WTC11 (cell line): ENCODE measurements at regions not wholly inside any gene's neighbourhood (a gene's known extent, or its start where the extent isn't known, plus 50 kb on each side); places are given as distances from the start of the nearest gene placed in this dataset.

Experiments
- ATAC-seq: fragments of 200-7000 bp; cut with Tn5 transposase; 2 replicates; pipeline ENCODE4 v1.10.0; 2021; ENCODE audit warnings: mild to moderate bottlenecking, moderate library complexity
- CTCF ChIA-PET: fragments of 300-600 bp; sonication (Branson Sonifier 250); formaldehyde crosslinking; loops from one replicate; lab custom pipeline; 2021; ENCODE audit warnings: antibody characterized with exemption; lab: Charles Lee
- POLR2A ChIA-PET: fragments of 350-600 bp; sonication (Branson Sonifier 250); formaldehyde crosslinking; loops from one replicate; lab custom pipeline; 2021; ENCODE audit warnings: antibody characterized with exemption; lab: Charles Lee
- DNase-seq: peaks from one replicate; pipeline ENCODE4 v3.0.0; 2021; ENCODE audit warnings: low spot score
- H3K27ac Mint-ChIP-seq: 2 replicates; pipeline ENCODE4 v1.8.0; 2021; ENCODE audit warnings: mixed read lengths
- H3K27me3 Mint-ChIP-seq: 2 replicates; pipeline ENCODE4 v1.8.0; 2021; ENCODE audit warnings: low read depth, mild to moderate bottlenecking, moderate library complexity, mixed read lengths
- H3K36me3 Mint-ChIP-seq: 2 replicates; pipeline ENCODE4 v1.8.0; 2021; ENCODE audit warnings: mixed read lengths
- H3K4me1 Mint-ChIP-seq: 2 replicates; pipeline ENCODE4 v1.8.0; 2022; ENCODE audit warnings: mixed read lengths
- H3K4me3 Mint-ChIP-seq: 2 replicates; pipeline ENCODE4 v1.8.0; 2021; ENCODE audit warnings: mild to moderate bottlenecking, moderate library complexity, mixed read lengths
- H3K9me3 Mint-ChIP-seq: 2 replicates; pipeline ENCODE4 v1.8.0; 2021; ENCODE audit warnings: mixed read lengths
- NR2C2 ChIP-seq: sonication (generic); formaldehyde crosslinking; IDR thresholded peaks from 2 replicates; pipeline ENCODE4 v1.8.0; 2022; ENCODE audit warnings: mild to moderate bottlenecking, missing genetic modification reagents
- TCF7 ChIP-seq: sonication (generic); formaldehyde crosslinking; IDR thresholded peaks from 2 replicates; pipeline ENCODE4 v1.8.0; 2022; ENCODE audit warnings: mild to moderate bottlenecking, low read depth, missing genetic modification reagents, moderate library complexity
- ZNF281 ChIP-seq: sonication (generic); formaldehyde crosslinking; IDR thresholded peaks from 2 replicates; pipeline ENCODE4 v1.8.0; 2023; ENCODE audit warnings: mild to moderate bottlenecking, missing genetic modification reagents
- ZNF532 ChIP-seq: fragments of 250-450 bp; sonication (Bioruptor Pico); IDR thresholded peaks from 2 replicates; pipeline ENCODE4 v1.9.0; 2021; ENCODE audit warnings: mild to moderate bottlenecking, borderline replicate concordance
- TF ChIP-seq, protein P1 (sequence below): fragments of 250-450 bp; sonication (Bioruptor Pico); IDR thresholded peaks from 2 replicates; pipeline ENCODE4 v1.9.0; 2021; ENCODE audit warnings: moderate library complexity, mild to moderate bottlenecking, inconsistent platforms, borderline replicate concordance
- TF ChIP-seq, protein P2 (sequence below): sonication (generic); formaldehyde crosslinking; conservative IDR thresholded peaks from 2 replicates; pipeline ENCODE4 v1.8.1; 2022; ENCODE audit warnings: mild to moderate bottlenecking, missing genetic modification reagents
- TF ChIP-seq, protein P3 (sequence below): fragments of 250-450 bp; sonication (Bioruptor Pico); IDR thresholded peaks from 2 replicates; pipeline ENCODE4 v1.8.0; 2021; ENCODE audit warnings: mild to moderate bottlenecking
- TF ChIP-seq, protein P4 (sequence below): sonication (generic); formaldehyde crosslinking; IDR thresholded peaks from 2 replicates; pipeline ENCODE4 v1.8.0; 2022; ENCODE audit warnings: mild to moderate bottlenecking, missing genetic modification reagents
- TF ChIP-seq, protein P5 (sequence below): sonication (generic); formaldehyde crosslinking; IDR thresholded peaks from 2 replicates; pipeline ENCODE4 v1.8.1; 2023; ENCODE audit warnings: mild to moderate bottlenecking, missing genetic modification reagents
- TF ChIP-seq, protein P6 (sequence below): fragments of 250-450 bp; sonication (Bioruptor Pico); IDR thresholded peaks from 2 replicates; pipeline ENCODE4 v1.9.0; 2021; ENCODE audit warnings: mild to moderate bottlenecking

- Mint-ChIP-seq H3K27me3 (no peaks in the 10 kb centered on the region), H3K4me3 (no peak overlapping the region), H3K27ac (no peak overlapping the region), H3K36me3 (no peaks in the 10 kb centered on the region), H3K9me3 (no peaks in the 10 kb centered on the region), H3K4me1 (peaks cover 4% of the 10 kb centered on the region)
- ChIA-PET CTCF (no interaction called here), POLR2A (no interaction called here)
- DNase-seq (no peak), ATAC-seq (no peak)
- TF ChIP-seq, protein P1, sequence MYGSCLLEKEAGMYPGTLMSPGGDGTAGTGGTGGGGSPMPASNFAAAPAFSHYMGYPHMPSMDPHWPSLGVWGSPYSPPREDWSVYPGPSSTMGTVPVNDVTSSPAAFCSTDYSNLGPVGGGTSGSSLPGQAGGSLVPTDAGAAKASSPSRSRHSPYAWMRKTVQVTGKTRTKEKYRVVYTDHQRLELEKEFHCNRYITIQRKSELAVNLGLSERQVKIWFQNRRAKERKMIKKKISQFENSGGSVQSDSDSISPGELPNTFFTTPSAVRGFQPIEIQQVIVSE (CRISPR knock-in tag) = no peak
- TF ChIP-seq, protein P2, sequence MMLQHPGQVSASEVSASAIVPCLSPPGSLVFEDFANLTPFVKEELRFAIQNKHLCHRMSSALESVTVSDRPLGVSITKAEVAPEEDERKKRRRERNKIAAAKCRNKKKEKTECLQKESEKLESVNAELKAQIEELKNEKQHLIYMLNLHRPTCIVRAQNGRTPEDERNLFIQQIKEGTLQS = no peak
- TF ChIP-seq, protein P3, sequence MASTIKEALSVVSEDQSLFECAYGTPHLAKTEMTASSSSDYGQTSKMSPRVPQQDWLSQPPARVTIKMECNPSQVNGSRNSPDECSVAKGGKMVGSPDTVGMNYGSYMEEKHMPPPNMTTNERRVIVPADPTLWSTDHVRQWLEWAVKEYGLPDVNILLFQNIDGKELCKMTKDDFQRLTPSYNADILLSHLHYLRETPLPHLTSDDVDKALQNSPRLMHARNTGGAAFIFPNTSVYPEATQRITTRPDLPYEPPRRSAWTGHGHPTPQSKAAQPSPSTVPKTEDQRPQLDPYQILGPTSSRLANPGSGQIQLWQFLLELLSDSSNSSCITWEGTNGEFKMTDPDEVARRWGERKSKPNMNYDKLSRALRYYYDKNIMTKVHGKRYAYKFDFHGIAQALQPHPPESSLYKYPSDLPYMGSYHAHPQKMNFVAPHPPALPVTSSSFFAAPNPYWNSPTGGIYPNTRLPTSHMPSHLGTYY (CRISPR knock-in tag) = no peak
- TF ChIP-seq NR2C2 (CRISPR knock-in tag) (no peak), ZNF281 (CRISPR knock-in tag) (no peak), TCF7 (no peak)
- TF ChIP-seq, protein P4, sequence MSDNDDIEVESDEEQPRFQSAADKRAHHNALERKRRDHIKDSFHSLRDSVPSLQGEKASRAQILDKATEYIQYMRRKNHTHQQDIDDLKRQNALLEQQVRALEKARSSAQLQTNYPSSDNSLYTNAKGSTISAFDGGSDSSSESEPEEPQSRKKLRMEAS (CRISPR knock-in tag) = no peak
- TF ChIP-seq, protein P5, sequence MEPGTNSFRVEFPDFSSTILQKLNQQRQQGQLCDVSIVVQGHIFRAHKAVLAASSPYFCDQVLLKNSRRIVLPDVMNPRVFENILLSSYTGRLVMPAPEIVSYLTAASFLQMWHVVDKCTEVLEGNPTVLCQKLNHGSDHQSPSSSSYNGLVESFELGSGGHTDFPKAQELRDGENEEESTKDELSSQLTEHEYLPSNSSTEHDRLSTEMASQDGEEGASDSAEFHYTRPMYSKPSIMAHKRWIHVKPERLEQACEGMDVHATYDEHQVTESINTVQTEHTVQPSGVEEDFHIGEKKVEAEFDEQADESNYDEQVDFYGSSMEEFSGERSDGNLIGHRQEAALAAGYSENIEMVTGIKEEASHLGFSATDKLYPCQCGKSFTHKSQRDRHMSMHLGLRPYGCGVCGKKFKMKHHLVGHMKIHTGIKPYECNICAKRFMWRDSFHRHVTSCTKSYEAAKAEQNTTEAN (CRISPR knock-in tag) = no peak
These were observed 506.7 kb upstream of the MARCKS start for GRCh38 chr6:113350461-113350860.

DNA sequence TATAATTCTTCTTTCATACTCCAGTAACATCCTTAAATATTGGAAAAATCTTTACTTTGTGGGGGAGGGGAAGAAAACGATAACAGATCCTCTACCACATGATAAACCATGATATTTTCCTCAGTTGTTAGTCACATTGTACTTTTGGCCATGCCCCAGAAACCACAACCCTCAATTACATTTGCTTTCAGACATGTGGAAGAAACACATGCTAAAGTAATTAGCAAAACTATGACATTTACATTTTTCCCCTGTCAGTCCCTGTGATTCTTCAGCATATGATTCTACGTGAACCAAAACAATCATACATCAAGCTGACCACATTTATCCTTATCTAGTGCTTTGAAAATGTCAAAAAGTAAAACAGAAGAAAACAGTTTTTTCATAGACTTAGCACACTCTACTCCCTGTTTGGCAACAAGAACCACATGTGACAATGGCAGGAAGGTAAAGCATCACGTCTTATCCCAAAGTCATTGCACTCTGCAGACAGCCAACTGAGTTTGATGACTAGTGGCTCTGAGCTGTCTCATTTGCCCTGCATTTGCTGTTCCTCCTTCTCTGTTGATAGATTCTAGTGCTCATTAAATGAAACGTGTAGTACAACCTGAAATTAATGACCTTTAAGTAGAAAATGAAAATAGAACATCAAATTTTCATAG is 505.8 kb upstream of the MARCKS start:
- Mint-ChIP-seq H3K4me3 (no peak overlapping the region), H3K36me3 (no peaks in the 10 kb centered on the region), H3K4me1 (no peaks in the 10 kb centered on the region), H3K27ac (no peak overlapping the region), H3K9me3 (no peaks in the 10 kb centered on the region), H3K27me3 (no peaks in the 10 kb centered on the region)
- no peak for DNase-seq
- no peak for ATAC-seq
- TF ChIP-seq ZNF532 (CRISPR knock-in tag) = no peak
- TF ChIP-seq, protein P6, sequence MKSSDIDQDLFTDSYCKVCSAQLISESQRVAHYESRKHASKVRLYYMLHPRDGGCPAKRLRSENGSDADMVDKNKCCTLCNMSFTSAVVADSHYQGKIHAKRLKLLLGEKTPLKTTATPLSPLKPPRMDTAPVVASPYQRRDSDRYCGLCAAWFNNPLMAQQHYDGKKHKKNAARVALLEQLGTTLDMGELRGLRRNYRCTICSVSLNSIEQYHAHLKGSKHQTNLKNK (CRISPR knock-in tag) = no peak
- POLR2A ChIA-PET = no interaction called here
- CTCF ChIA-PET = no interaction called here
